K562 (cell line): ENCODE measurements at regions not wholly inside any gene's neighbourhood (a gene's known extent, or its start where the extent isn't known, plus 50 kb on each side); places are given as distances from the start of the nearest gene placed in this dataset.

Experiments
- ATAC-seq: fragments of 200-7000 bp; cut with Tn5 transposase; 3 replicates; pipeline ENCODE4 v1.9.1; 2020; ENCODE audit warnings: moderate library complexity
- BruUV-seq: library from RNA; stranded (reverse); fragments of 400-500 nt; replicated peaks from 2 replicates; lab custom pipeline; 2021; lab: Mats Ljungman, UMichigan
- CTCF ChIA-PET: fragments of 300-600 bp; formaldehyde crosslinking; extraction: SDS; loops from one replicate; lab custom pipeline; 2021; ENCODE audit warnings: low intra/inter-chr PET ratio; lab: Yijun Ruan, JAX
- POLR2A ChIA-PET: fragments of 300-600, 350-650 bp; sonication (Branson Sonifier 250); formaldehyde crosslinking; extraction: SDS; loops from one replicate; lab custom pipeline; 2021; ENCODE audit warnings: antibody characterized with exemption, inconsistent platforms; lab: Yijun Ruan, JAX
- DNase-seq, 4 experiments: peaks; one replicate each; pipeline versions ENCODE4 v3.0.0 to v3.0.0-alpha.2; 2011 to 2018; ENCODE audit warnings: low spot score in 3 of 4, mixed read lengths in 3 of 4; ENCODE audit errors: extremely low read depth in 1 of 4
- FAIRE-seq: peaks from 2 replicates; lab custom pipeline; 2011; peaks lifted over from hg19 to GRCh38; lab: Jason Lieb, UNC
- H2AFZ ChIP-seq: 2 replicates; pipeline ENCODE4 v1.6.0; 2011; ENCODE audit warnings: low read depth, low read length, control low read depth, inconsistent platforms
- H3K27ac ChIP-seq: fragments of 200-600 bp; 3 replicates; pipeline ENCODE4 v1.8.0; 2011; ENCODE audit warnings: low read depth, mild to moderate bottlenecking, control low read depth, inconsistent platforms, low read length, moderate library complexity, mixed read lengths; ENCODE audit errors: extremely low read depth
- H3K27me3 ChIP-seq, 2 experiments: fragments of 300-600 bp in 1 of 2; 2 replicates in 1 of 2; 3 replicates in 1 of 2; pipeline versions ENCODE4 v1.6.0 to v1.8.0; 2011; ENCODE audit warnings: inconsistent platforms in 2 of 2, low read length in 2 of 2, mild to moderate bottlenecking in 1 of 2, mixed read lengths in 1 of 2, moderate library complexity in 1 of 2; ENCODE audit not compliant: control insufficient read depth in 2 of 2, insufficient read depth in 2 of 2
- H3K36me3 ChIP-seq: fragments of 300-600 bp; 3 replicates; pipeline ENCODE4 v1.8.0; 2011; ENCODE audit warnings: mild to moderate bottlenecking, low read length, inconsistent platforms; ENCODE audit not compliant: control insufficient read depth, insufficient read depth
- H3K4me1 ChIP-seq, 2 experiments: fragments of 200-600 bp in 1 of 2; replicated peaks in 1 of 2; 2 replicates in 1 of 2; 3 replicates in 1 of 2; pipeline versions ENCODE4 v1.5.1 to v1.8.0; 2011; ENCODE audit warnings: inconsistent platforms in 2 of 2, low read length in 2 of 2, mild to moderate bottlenecking in 1 of 2, mixed read lengths in 1 of 2, moderate library complexity in 1 of 2; ENCODE audit not compliant: control insufficient read depth in 2 of 2, insufficient read depth in 2 of 2
- H3K4me2 ChIP-seq: 2 replicates; pipeline ENCODE4 v1.6.1; 2011; ENCODE audit warnings: low read length, control low read depth, inconsistent platforms, mixed read lengths; ENCODE audit not compliant: insufficient read depth
- H3K4me3 ChIP-seq: fragments of 200-600 bp; sonication (generic), shearing (Covaris generic); 2 replicates; pipeline ENCODE4 v1.5.1; 2016; ENCODE audit warnings: control low read depth, inconsistent platforms
- H3K79me2 ChIP-seq: fragments of 200-600 bp; 3 replicates; pipeline ENCODE4 v1.8.0; 2011; ENCODE audit warnings: low read length, inconsistent platforms; ENCODE audit not compliant: control insufficient read depth, insufficient read depth
- H3K9ac ChIP-seq, 2 experiments: 2 replicates each; pipeline versions ENCODE4 v1.6.0 to v1.6.1; 2011; ENCODE audit warnings: low read depth in 2 of 2, low read length in 2 of 2, control low read depth in 1 of 2, inconsistent platforms in 1 of 2, mild to moderate bottlenecking in 1 of 2, mixed read lengths in 1 of 2; ENCODE audit not compliant: insufficient read depth in 1 of 2
- H3K9me1 ChIP-seq: one replicate; pipeline ENCODE4 v1.6.0; 2011; ENCODE audit warnings: inconsistent platforms, mild to moderate bottlenecking, low read length, moderate library complexity; ENCODE audit not compliant: control insufficient read depth, insufficient read depth
- H3K9me3 ChIP-seq: replicated peaks from 2 replicates; pipeline ENCODE4 v1.5.1; 2011; ENCODE audit warnings: low read depth, low read length, inconsistent platforms; ENCODE audit not compliant: control insufficient read depth, insufficient read depth
- H4K20me1 ChIP-seq: replicated peaks from 2 replicates; pipeline ENCODE4 v1.6.1; 2011; ENCODE audit warnings: low read length, inconsistent platforms, mixed read lengths; ENCODE audit not compliant: control insufficient read depth, insufficient read depth
- ATF1 ChIP-seq, 2 experiments: fragments of 450-650 bp in 1 of 2; IDR thresholded peaks; 2 replicates each; pipeline ENCODE4 v1.6.1; 2016; ENCODE audit warnings: missing compliant biosample characterization in 1 of 2, missing genetic modification characterization in 1 of 2
- CEBPB ChIP-seq: fragments of 450-650 bp; IDR thresholded peaks from 2 replicates; pipeline ENCODE4 v1.6.1; 2016; ENCODE audit warnings: missing genetic modification characterization, missing compliant biosample characterization
- CEBPG ChIP-seq, 3 experiments: fragments of 200-800 bp in 1 of 3; sonication (Bioruptor generic) in 1 of 3; sonication (generic) in 1 of 3; formaldehyde crosslinking in 1 of 3; IDR thresholded peaks in 2 of 3; conservative IDR thresholded peaks in 1 of 3; 2 replicates each; pipeline versions ENCODE4 v1.6.1 to v1.8.0; 2016 to 2022; ENCODE audit warnings: missing compliant biosample characterization in 2 of 3, missing genetic modification characterization in 2 of 3, mild to moderate bottlenecking in 1 of 3, missing genetic modification reagents in 1 of 3
- ELF4 ChIP-seq: fragments of 450-650 bp; formaldehyde crosslinking; IDR thresholded peaks from 2 replicates; pipeline ENCODE4 v1.4.0; 2022; ENCODE audit warnings: missing genetic modification characterization
- HNRNPUL1 ChIP-seq: fragments of 200-400 bp; formaldehyde crosslinking; IDR thresholded peaks from 2 replicates; pipeline ENCODE4 v1.6.1; 2017; ENCODE audit warnings: low read length
- MXD1 ChIP-seq: fragments of 250-450 bp; sonication (Bioruptor Pico); IDR thresholded peaks from 2 replicates; pipeline ENCODE4 v1.8.0; 2021; ENCODE audit warnings: borderline replicate concordance, mild to moderate bottlenecking, moderate library complexity; ENCODE audit not compliant: poor library complexity, severe bottlenecking
- SMAD1 ChIP-seq: fragments of 150-350 bp; IDR thresholded peaks from 2 replicates; pipeline ENCODE4 v1.6.1; 2014; ENCODE audit warnings: low read length, low read depth; ENCODE audit not compliant: partially characterized antibody
- THRB ChIP-seq: fragments of 450-650 bp; formaldehyde crosslinking; conservative IDR thresholded peaks from 2 replicates; pipeline ENCODE4 v1.4.0; 2022; ENCODE audit warnings: mild to moderate bottlenecking, missing genetic modification characterization
- ZBTB1 ChIP-seq: sonication (generic); formaldehyde crosslinking; IDR thresholded peaks from 2 replicates; pipeline ENCODE4 v1.8.1; 2023; ENCODE audit warnings: missing genetic modification reagents, low read depth, mild to moderate bottlenecking, borderline replicate concordance
- ZBTB17 ChIP-seq: fragments of 450-650 bp; formaldehyde crosslinking; IDR thresholded peaks from 2 replicates; pipeline ENCODE4 v1.4.0; 2020; ENCODE audit warnings: mild to moderate bottlenecking
- ZBTB43 ChIP-seq: sonication (generic); formaldehyde crosslinking; IDR thresholded peaks from 2 replicates; pipeline ENCODE4 v1.8.0; 2023; ENCODE audit warnings: mild to moderate bottlenecking, missing genetic modification reagents
- ZKSCAN8 ChIP-seq: fragments of 200-800 bp; sonication (Bioruptor generic); IDR thresholded peaks from 2 replicates; pipeline ENCODE4 v1.6.1; 2016; ENCODE audit warnings: missing genetic modification characterization, missing compliant biosample characterization
- WGBS: fragments of 100-300 bp; shearing (Covaris generic); methylation state at CpG from one replicate; pipeline ENCODE4 v1.1.6; 2016; ENCODE audit warnings: low coverage, mixed read lengths; ENCODE audit not compliant: insufficient coverage; ENCODE audit errors: missing lambda C conversion rate; 5-methylcytosine and 5-hydroxymethylcytosine counted together
- in situ Hi-C: fragments of 300-500 bp; cut with MboI; formaldehyde crosslinking; loops from 4 replicates; pipeline ENCODE4 v1.15.0; 2018; ENCODE audit warnings: inconsistent platforms, mixed read lengths
- intact Hi-C: fragments of 100-400 bp; cut with micrococcal nuclease; formaldehyde crosslinking; loops from 2 replicates; pipeline ENCODE4 v1.14.2; 2022

- no peak for TF ChIP-seq ZBTB43 (CRISPR knock-in tag)
Observed at GRCh38 chr3:18282507-18282906, 142.6 kb downstream of the SATB1 start (continued).

- ChIA-PET POLR2A (no interaction called here), CTCF (no interaction called here)
- no peak overlapping the region for H3K9ac ChIP-seq
- DNase-seq (no peak), FAIRE-seq (no peak), ATAC-seq (no peak)
- intact Hi-C loops (no loop called here), in situ Hi-C loops (no loop called here)
- BruUV-seq = no TSS peak
- 1% methylated on average over 3 of the region's 3 CpGs for WGBS
- H3K9me3 ChIP-seq = no peaks in the 10 kb centered on the region
- H3K4me3 ChIP-seq = no peak overlapping the region
- no peaks in the 10 kb centered on the region for H3K36me3 ChIP-seq
- no peak overlapping the region for H3K4me2 ChIP-seq
- no peaks in the 10 kb centered on the region for H3K4me1 ChIP-seq
- no peaks in the 10 kb centered on the region for H4K20me1 ChIP-seq
- no peak overlapping the region for H2AFZ ChIP-seq
- H3K27me3 ChIP-seq = no peaks in the 10 kb centered on the region
- no peak overlapping the region for H3K27ac ChIP-seq
- no peaks in the 10 kb centered on the region for H3K79me2 ChIP-seq
- no peak for TF ChIP-seq CEBPG (CRISPR knock-in tag; IDR thresholded peaks at IDR 0.05)
- TF ChIP-seq CEBPG (tag; conservative IDR thresholded peaks at IDR 0.05 in 1 of 2, IDR thresholded peaks at IDR 0.05 in 1 of 2) = peak in 1 of 2 experiments; percentile 58; a peak in 2 of 4 replicates
- no peak for TF ChIP-seq HNRNPUL1
- TF ChIP-seq ATF1 (CRISPR knock-in tag; IDR thresholded peaks at IDR 0.05) = no peak
- TF ChIP-seq ATF1 (tag; IDR thresholded peaks at IDR 0.05) = no peak
- no peak for TF ChIP-seq ZBTB1 (CRISPR knock-in tag)
- TF ChIP-seq ZKSCAN8 (CRISPR knock-in tag) = no peak
- TF ChIP-seq THRB (CRISPR knock-in tag) = no peak
- no peak for TF ChIP-seq ELF4 (CRISPR knock-in tag)
- TF ChIP-seq ZBTB17 = no peak
- TF ChIP-seq MXD1 (CRISPR knock-in tag) = no peak
- TF ChIP-seq CEBPB = peak; percentile 57; the same call in 1 of the 2 replicates
- TF ChIP-seq SMAD1 = no peak
- no peaks in the 10 kb centered on the region for H3K9me1 ChIP-seq
Observed at GRCh38 chr3:18279226-18279737, 145.9 kb downstream of the SATB1 start.
